ENCODE measurements at regions not wholly inside any gene's neighbourhood (a gene's known extent, or its start where the extent isn't known, plus 50 kb on each side); places are given as distances from the start of the nearest gene placed in this dataset.

- no peak; the same call in 1 of the 2 replicates for TF ChIP-seq HOXA3 (CRISPR knock-in tag; IDR thresholded peaks at IDR 0.05)
- TF ChIP-seq RFXANK (CRISPR knock-in tag; IDR thresholded peaks at IDR 0.05): no peak
- no peak for TF ChIP-seq POGZ (CRISPR knock-in tag; IDR thresholded peaks at IDR 0.05)
- no peak for TF ChIP-seq ZNF460 (CRISPR knock-in tag; IDR thresholded peaks at IDR 0.05; ENCODE audit: borderline replicate concordance)
- no peak for TF ChIP-seq DZIP1 (CRISPR knock-in tag; IDR thresholded peaks at IDR 0.05)
- TF ChIP-seq TFDP2 (CRISPR knock-in tag; IDR thresholded peaks at IDR 0.05): 0 out of 2 replicates have a peak, but pooled peaks have one; percentile 12
- no peak for TF ChIP-seq ZNF33A (CRISPR knock-in tag; IDR thresholded peaks at IDR 0.05; ENCODE audit: borderline replicate concordance)
- no peak for TF ChIP-seq ZBTB1 (CRISPR knock-in tag; IDR thresholded peaks at IDR 0.05; ENCODE audit: borderline replicate concordance)
- TF ChIP-seq SATB2 (CRISPR knock-in tag; IDR thresholded peaks at IDR 0.05): 0 out of 2 replicates have a peak, but pooled peaks have one; percentile 39
- peak; percentile 85 for TF ChIP-seq FOXP4 (CRISPR knock-in tag; IDR thresholded peaks at IDR 0.05)
- TF ChIP-seq TMF1 (CRISPR knock-in tag; IDR thresholded peaks at IDR 0.05; ENCODE audit: low read depth): no peak
- peak; percentile 90 for TF ChIP-seq ETV5 (CRISPR knock-in tag; IDR thresholded peaks at IDR 0.05; ENCODE audit: borderline replicate concordance)
- peak; percentile 86 for TF ChIP-seq ZNF7 (CRISPR knock-in tag; IDR thresholded peaks at IDR 0.05)
- TF ChIP-seq GLMP (CRISPR knock-in tag; IDR thresholded peaks at IDR 0.05; ENCODE audit: borderline replicate concordance): no peak
- 0 out of 2 replicates have a peak, but pooled peaks have one; percentile 34 for TF ChIP-seq ZNF280D (CRISPR knock-in tag; IDR thresholded peaks at IDR 0.05)
- no peak for TF ChIP-seq CBX5 (CRISPR knock-in tag; IDR thresholded peaks at IDR 0.05; ENCODE audit: borderline replicate concordance)
- TF ChIP-seq ATAD3A (CRISPR knock-in tag; IDR thresholded peaks at IDR 0.05): no peak
- no peak for TF ChIP-seq ZNF441 (CRISPR knock-in tag; IDR thresholded peaks at IDR 0.05; ENCODE audit: borderline replicate concordance)
- TF ChIP-seq ETS1 (CRISPR knock-in tag; IDR thresholded peaks at IDR 0.05): no peak
- TF ChIP-seq STAG1 (CRISPR knock-in tag; IDR thresholded peaks at IDR 0.05): peak; percentile 37; the same call in 1 of the 2 replicates
These were observed 83.3 kb downstream of the ZNF608 start (continued) for GRCh38 chr5:124663101-124663506.
